OCI-LY7 (cell line): ENCODE measurements at regions not wholly inside any gene's neighbourhood (a gene's known extent, or its start where the extent isn't known, plus 50 kb on each side); places are given as distances from the start of the nearest gene placed in this dataset.

Experiments
- EZH2phosphoT487 ChIP-seq: fragments of 200-600 bp; sonication (generic); IDR thresholded peaks from 2 replicates; pipeline ENCODE4 v1.6.1; 2018; ENCODE audit warnings: low read depth, borderline replicate concordance, mild to moderate bottlenecking, mixed run types, antibody characterized with exemption, low read length, moderate library complexity, mixed read lengths
- TF ChIP-seq, protein P1 (sequence below): fragments of 200-600 bp; sonication (generic); conservative IDR thresholded peaks from 2 replicates; pipeline ENCODE4 v1.5.1; 2014; ENCODE audit warnings: mild to moderate bottlenecking, antibody characterized with exemption, low read length, moderate library complexity, mixed read lengths

DNA sequence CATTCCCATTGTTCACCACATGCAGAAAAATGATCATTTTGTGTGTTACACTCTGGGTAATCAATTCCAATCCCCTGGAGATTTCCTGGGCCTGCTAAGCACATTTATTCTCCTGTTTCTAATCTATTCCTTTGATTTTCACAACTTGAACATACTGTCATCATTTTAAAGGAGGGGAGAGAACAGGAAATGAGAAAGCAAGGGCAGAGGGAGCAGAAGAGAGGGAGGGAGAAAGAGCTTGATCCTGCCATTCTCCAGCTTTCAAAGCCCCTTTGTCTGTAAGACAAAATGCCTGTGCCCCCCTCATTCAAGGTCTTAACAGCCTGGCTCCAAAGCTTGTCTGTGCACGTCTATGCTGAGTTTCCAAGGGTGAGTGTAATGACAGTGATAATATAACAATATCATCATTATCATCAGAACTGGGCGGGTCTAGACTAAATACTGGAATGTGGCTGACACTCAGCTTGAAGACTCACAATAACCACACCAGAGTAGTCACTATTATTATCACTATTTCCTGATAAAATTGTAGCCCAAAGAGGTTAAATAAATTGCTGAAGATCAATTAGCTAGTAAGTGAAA lies 164.4 kb upstream of the KLHL29 start:
- TF ChIP-seq, protein P1, sequence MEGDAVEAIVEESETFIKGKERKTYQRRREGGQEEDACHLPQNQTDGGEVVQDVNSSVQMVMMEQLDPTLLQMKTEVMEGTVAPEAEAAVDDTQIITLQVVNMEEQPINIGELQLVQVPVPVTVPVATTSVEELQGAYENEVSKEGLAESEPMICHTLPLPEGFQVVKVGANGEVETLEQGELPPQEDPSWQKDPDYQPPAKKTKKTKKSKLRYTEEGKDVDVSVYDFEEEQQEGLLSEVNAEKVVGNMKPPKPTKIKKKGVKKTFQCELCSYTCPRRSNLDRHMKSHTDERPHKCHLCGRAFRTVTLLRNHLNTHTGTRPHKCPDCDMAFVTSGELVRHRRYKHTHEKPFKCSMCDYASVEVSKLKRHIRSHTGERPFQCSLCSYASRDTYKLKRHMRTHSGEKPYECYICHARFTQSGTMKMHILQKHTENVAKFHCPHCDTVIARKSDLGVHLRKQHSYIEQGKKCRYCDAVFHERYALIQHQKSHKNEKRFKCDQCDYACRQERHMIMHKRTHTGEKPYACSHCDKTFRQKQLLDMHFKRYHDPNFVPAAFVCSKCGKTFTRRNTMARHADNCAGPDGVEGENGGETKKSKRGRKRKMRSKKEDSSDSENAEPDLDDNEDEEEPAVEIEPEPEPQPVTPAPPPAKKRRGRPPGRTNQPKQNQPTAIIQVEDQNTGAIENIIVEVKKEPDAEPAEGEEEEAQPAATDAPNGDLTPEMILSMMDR, result no peak
- TF ChIP-seq EZH2phosphoT487, result no peak
